ENCODE measurements at regions not wholly inside any gene's neighbourhood (a gene's known extent, or its start where the extent isn't known, plus 50 kb on each side); places are given as distances from the start of the nearest gene placed in this dataset.

DNA sequence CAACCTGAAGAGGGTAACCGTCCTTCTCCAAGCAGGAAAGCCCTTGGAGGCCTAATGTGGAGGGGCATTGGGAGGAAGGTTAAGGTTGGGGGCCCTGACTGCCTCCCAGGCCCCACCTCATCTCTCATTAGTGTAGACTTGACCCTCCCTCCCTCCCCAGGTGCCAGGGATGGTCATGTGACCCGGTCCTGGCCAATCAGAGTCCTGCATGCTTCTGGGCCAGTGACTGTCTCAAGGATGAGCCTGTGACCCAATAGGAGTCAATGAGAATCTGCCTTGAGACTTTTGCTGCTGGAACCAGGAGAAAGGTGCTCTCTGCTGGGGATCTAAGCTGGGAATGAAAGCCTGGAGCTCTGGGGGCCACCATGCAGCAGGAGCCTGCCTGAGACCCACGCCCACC is 70.8 kb downstream of the NCOR2 start:
- ATAC-seq (no peak), DNase-seq (peak; percentile 49)
- TF ChIP-seq, protein P1, sequence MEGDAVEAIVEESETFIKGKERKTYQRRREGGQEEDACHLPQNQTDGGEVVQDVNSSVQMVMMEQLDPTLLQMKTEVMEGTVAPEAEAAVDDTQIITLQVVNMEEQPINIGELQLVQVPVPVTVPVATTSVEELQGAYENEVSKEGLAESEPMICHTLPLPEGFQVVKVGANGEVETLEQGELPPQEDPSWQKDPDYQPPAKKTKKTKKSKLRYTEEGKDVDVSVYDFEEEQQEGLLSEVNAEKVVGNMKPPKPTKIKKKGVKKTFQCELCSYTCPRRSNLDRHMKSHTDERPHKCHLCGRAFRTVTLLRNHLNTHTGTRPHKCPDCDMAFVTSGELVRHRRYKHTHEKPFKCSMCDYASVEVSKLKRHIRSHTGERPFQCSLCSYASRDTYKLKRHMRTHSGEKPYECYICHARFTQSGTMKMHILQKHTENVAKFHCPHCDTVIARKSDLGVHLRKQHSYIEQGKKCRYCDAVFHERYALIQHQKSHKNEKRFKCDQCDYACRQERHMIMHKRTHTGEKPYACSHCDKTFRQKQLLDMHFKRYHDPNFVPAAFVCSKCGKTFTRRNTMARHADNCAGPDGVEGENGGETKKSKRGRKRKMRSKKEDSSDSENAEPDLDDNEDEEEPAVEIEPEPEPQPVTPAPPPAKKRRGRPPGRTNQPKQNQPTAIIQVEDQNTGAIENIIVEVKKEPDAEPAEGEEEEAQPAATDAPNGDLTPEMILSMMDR (IDR thresholded peaks at IDR 0.05), result no peak
- Mint-ChIP-seq H3K4me1 (ENCODE audit: low read depth) (peaks cover 68% of the 10 kb centered on the region), H3K36me3 (ENCODE audit: low read depth) (peaks cover 8% of the 10 kb centered on the region), H3K27me3 (no peaks in the 10 kb centered on the region), H3K4me3 (no peak overlapping the region), H3K27ac (no peak overlapping the region), H3K9me3 (no peaks in the 10 kb centered on the region)
- intact Hi-C loops (cut with micrococcal nuclease), result no loop called here
- CTCF ChIA-PET, result no interaction called here
- POLR2A ChIA-PET, result no interaction called here

- ChIA-PET CTCF (no interaction called here), POLR2A (interaction anchor here (1.1 to 1.4 kb wide), 2 partner anchors 20 to 69 kb away, joined by 3 read pairs; no protein-coding TSS in a partner anchor)
- TF ChIP-seq, protein P1 (IDR thresholded peaks at IDR 0.05), result no peak
- no peak overlapping the region for H3K4me3 Mint-ChIP-seq
- ATAC-seq (no peak), DNase-seq (no peak)
- peaks cover 65% of the 10 kb centered on the region for H3K4me1 Mint-ChIP-seq (ENCODE audit: low read depth)
- intact Hi-C loops (cut with micrococcal nuclease), result no loop called here
- peaks cover 10% of the 10 kb centered on the region for H3K36me3 Mint-ChIP-seq (ENCODE audit: low read depth)
- H3K27ac Mint-ChIP-seq, result no peak overlapping the region
- no peaks in the 10 kb centered on the region for H3K27me3 Mint-ChIP-seq
- no peaks in the 10 kb centered on the region for H3K9me3 Mint-ChIP-seq
These were observed 72.0 kb downstream of the NCOR2 start for GRCh38 chr12:124495194-124495983.

DNA sequence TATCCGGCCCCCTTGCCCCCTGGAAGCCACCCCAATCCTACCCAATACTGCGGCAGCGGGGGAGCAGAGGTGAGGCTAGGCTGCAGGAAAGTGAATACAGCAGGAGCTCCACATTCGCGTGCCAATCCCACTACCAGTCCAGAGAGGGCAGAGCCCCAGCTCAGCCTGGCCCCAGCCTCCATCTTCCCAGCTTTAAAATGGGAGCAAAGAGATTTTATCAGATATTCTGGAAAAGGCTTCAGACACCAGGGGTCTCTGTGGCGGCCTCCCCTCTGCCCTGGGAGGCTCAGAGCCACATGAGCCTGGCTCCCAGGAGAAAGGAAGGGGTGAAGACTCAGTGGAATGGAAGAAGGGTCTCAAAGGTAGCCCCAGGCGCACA is 72.7 kb downstream of the NCOR2 start:
- peaks cover 13% of the 10 kb centered on the region for H3K36me3 Mint-ChIP-seq (ENCODE audit: low read depth)
- ChIA-PET POLR2A (interaction anchor here (1.1 to 1.4 kb wide), 4 partner anchors 9 to 267 kb away, joined by 3 to 4 read pairs (median 3); no protein-coding TSS in a partner anchor), CTCF (interaction anchor here (1.2 kb wide), 1 partner anchor 51 kb away, joined by 5 read pairs; no protein-coding TSS in a partner anchor)
- intact Hi-C loops (cut with micrococcal nuclease), result no loop called here
- H3K9me3 Mint-ChIP-seq, result no peaks in the 10 kb centered on the region
- H3K4me3 Mint-ChIP-seq, result no peak overlapping the region
- TF ChIP-seq, protein P1 (IDR thresholded peaks at IDR 0.05), result no peak
- H3K4me1 Mint-ChIP-seq (ENCODE audit: low read depth), result peaks cover 63% of the 10 kb centered on the region
- peak overlapping the region; percentile 98 for H3K27ac Mint-ChIP-seq
- no peak for DNase-seq
- no peak for ATAC-seq
- H3K27me3 Mint-ChIP-seq, result no peaks in the 10 kb centered on the region

DNA sequence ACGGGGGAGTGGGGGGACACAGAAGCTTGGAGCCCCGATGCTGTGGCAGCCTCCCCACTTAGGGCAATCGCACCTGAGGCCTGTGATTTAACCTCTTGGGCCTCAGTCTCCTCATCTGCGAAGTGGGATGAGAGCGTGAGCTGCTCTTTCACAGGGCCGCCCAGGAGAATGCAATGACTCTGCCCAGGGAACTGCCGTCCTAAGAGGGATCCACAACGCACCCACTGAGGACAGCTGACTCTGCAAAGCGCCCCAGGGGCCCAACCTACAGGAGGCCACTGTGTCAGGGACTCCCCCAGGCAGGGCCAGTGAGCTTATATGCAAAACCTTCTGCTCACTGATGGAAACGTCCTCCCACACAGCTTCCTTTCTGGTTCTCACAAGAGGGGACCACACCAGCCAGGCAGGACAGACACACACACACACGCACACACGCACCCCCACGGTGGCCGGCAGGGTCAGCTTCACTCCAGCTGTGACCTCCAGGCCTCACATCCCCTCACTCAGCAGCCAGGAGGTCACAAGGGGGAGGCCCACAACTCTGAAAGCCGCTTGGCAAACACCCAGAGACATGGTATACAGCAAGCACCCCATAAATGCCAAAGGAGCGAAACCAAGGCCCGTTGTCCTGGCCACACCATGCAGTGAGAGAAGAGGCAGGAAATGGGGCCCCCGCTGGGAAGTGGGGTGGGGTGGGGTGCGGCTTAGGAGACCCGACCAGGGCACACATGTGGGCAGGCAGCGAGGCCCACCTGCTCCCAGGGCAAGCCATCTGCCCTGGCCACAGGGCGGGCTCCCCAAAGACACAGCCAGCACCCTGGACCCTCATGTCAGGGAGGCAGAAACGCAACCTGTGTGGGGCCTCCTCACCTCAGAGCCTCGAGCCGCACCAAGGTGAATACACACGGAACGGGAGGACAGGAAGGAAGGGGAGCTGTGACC is 73.3 kb downstream of the NCOR2 start:
- Mint-ChIP-seq H3K9me3 (no peaks in the 10 kb centered on the region), H3K27ac (peak overlapping the region; percentile 98), H3K4me1 (ENCODE audit: low read depth) (peaks cover 58% of the 10 kb centered on the region), H3K27me3 (no peaks in the 10 kb centered on the region), H3K36me3 (ENCODE audit: low read depth) (peaks cover 13% of the 10 kb centered on the region), H3K4me3 (peak overlapping the region; percentile 57)
- ChIA-PET POLR2A (interaction anchor here (0.8 to 1.4 kb wide), 8 partner anchors 8 to 268 kb away, joined by 3 to 4 read pairs (median 3); no protein-coding TSS in a partner anchor), CTCF (interaction anchor here (1.2 kb wide), 2 partner anchors 41 to 52 kb away, joined by 5 read pairs; no protein-coding TSS in a partner anchor)
- DNase-seq (peak; percentile 93), ATAC-seq (peak; percentile 94)
- TF ChIP-seq, protein P1 (IDR thresholded peaks at IDR 0.05), result no peak
- intact Hi-C loops (cut with micrococcal nuclease), result no loop called here

All from activated CD8-positive, alpha-beta T cell treated with anti-CD3 and anti-CD28 coated beads for 36 hours (primary cell).